ENCODE measurements at regions not wholly inside any gene's neighbourhood (a gene's known extent, or its start where the extent isn't known, plus 50 kb on each side); places are given as distances from the start of the nearest gene placed in this dataset.
A peak's percentile ranks its signal among the peaks of the same experiment; 100 is the strongest.

DNA sequence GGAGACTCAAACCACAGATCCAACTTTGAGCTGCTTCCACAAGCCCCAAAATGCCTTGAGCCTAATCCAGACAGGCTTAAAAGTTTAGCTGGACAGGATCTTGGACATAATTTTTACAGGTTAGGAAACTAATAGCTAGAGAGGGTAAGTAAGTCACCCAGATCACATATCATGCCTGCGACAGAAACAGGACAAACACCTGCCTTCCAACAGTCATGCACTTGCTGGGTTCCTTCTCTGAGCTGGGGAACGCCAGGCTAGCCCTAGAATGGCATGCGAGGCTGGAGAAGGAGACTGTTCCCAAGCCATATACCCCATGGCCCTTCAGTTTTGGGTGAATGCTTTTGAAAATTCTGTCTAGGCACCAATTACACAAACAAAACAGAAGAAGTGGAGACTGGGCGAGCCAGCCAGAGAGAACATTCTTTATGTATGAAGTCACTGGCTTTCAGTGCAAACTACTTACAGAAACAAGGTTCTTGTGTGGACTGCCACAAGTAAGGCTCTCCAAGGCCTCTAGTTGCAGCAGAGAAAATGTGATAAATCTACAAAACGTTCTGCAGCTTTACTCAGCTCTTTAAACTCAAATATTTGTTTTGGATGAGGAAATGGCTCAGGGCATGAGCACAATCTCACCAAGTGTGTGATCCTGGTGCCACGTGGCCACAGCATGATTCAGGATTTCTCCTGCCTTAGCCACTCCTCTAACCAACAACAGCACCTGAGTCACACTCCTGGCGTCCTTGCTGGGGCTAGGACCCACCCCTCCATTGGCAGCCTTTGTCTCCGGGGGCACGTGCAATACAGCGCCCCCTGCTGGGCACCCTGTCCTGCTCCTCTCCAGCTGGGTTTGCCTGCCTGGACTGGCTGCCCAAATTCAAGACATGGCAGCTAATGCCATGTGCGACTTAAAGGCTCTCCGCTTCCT lies 73.4 kb upstream of the UBL3 start:
- no peaks in the 10 kb centered on the region for H3K9me3 ChIP-seq
- ATAC-seq (peak; percentile 92 to 93), DNase-seq (ENCODE audit: low read depth in 1 of 2, low spot score in 1 of 2) (peak; percentile 87 to 98), FAIRE-seq (peak; percentile 32)
- TF ChIP-seq EHMT2 (IDR thresholded peaks at IDR 0.05; ENCODE audit: low read depth) = 0 out of 2 replicates have a peak, but pooled peaks have one; percentile 16
- TF ChIP-seq RNF2 (IDR thresholded peaks at IDR 0.05; ENCODE audit: borderline replicate concordance, low read depth) = no peak
- TF ChIP-seq MAZ (IDR thresholded peaks at IDR 0.05; ENCODE audit: borderline replicate concordance, low read depth, low read length) = no peak
- TF ChIP-seq HOXB5 (CRISPR knock-in tag; IDR thresholded peaks at IDR 0.05) = 0 out of 2 replicates have a peak, but pooled peaks have one; percentile 33
- TF ChIP-seq ZC3H11A (IDR thresholded peaks at IDR 0.05) = no peak
- TF ChIP-seq, protein P1, sequence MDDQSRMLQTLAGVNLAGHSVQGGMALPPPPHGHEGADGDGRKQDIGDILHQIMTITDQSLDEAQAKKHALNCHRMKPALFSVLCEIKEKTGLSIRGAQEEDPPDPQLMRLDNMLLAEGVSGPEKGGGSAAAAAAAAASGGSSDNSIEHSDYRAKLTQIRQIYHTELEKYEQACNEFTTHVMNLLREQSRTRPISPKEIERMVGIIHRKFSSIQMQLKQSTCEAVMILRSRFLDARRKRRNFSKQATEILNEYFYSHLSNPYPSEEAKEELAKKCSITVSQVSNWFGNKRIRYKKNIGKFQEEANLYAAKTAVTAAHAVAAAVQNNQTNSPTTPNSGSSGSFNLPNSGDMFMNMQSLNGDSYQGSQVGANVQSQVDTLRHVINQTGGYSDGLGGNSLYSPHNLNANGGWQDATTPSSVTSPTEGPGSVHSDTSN (IDR thresholded peaks at IDR 0.05) = peak; percentile 43; the same call in 1 of the 2 replicates
- peak; percentile 59 for TF ChIP-seq SMC3 (IDR thresholded peaks at IDR 0.05)
- TF ChIP-seq, protein P2, sequence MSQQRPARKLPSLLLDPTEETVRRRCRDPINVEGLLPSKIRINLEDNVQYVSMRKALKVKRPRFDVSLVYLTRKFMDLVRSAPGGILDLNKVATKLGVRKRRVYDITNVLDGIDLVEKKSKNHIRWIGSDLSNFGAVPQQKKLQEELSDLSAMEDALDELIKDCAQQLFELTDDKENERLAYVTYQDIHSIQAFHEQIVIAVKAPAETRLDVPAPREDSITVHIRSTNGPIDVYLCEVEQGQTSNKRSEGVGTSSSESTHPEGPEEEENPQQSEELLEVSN (IDR thresholded peaks at IDR 0.05; ENCODE audit: borderline replicate concordance, low read depth) = peak; percentile 76
- TF ChIP-seq JUNB (IDR thresholded peaks at IDR 0.05) = peak; percentile 76
- TF ChIP-seq EP300 (IDR thresholded peaks at IDR 0.05) = peak; percentile 72 to 75; a peak in 2 of 5 replicates
- peak; percentile 88 for TF ChIP-seq MYC (IDR thresholded peaks at IDR 0.05; ENCODE audit: borderline replicate concordance, low read length)
- TF ChIP-seq HOXB13 (CRISPR knock-in tag; IDR thresholded peaks at IDR 0.05; ENCODE audit: low read depth) = no peak
- TF ChIP-seq, protein P3, sequence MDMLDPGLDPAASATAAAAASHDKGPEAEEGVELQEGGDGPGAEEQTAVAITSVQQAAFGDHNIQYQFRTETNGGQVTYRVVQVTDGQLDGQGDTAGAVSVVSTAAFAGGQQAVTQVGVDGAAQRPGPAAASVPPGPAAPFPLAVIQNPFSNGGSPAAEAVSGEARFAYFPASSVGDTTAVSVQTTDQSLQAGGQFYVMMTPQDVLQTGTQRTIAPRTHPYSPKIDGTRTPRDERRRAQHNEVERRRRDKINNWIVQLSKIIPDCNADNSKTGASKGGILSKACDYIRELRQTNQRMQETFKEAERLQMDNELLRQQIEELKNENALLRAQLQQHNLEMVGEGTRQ (IDR thresholded peaks at IDR 0.05) = peak; percentile 90
- no peak; the same call in 1 of the 2 replicates for TF ChIP-seq ZNF302 (CRISPR knock-in tag; IDR thresholded peaks at IDR 0.05)
- TF ChIP-seq ZFP36 (IDR thresholded peaks at IDR 0.05; ENCODE audit: borderline replicate concordance, partially characterized antibody) = peak; percentile 95
- peak; percentile 43; the same call in 1 of the 2 replicates for TF ChIP-seq FOSL2 (IDR thresholded peaks at IDR 0.05)
- TF ChIP-seq FOSL2 (CRISPR knock-in tag; IDR thresholded peaks at IDR 0.05) = peak; percentile 84
- TF ChIP-seq MAFK (IDR thresholded peaks at IDR 0.05; ENCODE audit: partially characterized antibody) = peak; percentile 91
- TF ChIP-seq NFE2L2 (conservative IDR thresholded peaks at IDR 0.05; ENCODE audit: low read length) = peak; percentile 61; the same call in 1 of the 2 replicates
- TF ChIP-seq, protein P4, sequence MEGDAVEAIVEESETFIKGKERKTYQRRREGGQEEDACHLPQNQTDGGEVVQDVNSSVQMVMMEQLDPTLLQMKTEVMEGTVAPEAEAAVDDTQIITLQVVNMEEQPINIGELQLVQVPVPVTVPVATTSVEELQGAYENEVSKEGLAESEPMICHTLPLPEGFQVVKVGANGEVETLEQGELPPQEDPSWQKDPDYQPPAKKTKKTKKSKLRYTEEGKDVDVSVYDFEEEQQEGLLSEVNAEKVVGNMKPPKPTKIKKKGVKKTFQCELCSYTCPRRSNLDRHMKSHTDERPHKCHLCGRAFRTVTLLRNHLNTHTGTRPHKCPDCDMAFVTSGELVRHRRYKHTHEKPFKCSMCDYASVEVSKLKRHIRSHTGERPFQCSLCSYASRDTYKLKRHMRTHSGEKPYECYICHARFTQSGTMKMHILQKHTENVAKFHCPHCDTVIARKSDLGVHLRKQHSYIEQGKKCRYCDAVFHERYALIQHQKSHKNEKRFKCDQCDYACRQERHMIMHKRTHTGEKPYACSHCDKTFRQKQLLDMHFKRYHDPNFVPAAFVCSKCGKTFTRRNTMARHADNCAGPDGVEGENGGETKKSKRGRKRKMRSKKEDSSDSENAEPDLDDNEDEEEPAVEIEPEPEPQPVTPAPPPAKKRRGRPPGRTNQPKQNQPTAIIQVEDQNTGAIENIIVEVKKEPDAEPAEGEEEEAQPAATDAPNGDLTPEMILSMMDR (IDR thresholded peaks at IDR 0.05) = peak; percentile 73
- TF ChIP-seq NPAS2 (CRISPR knock-in tag; IDR thresholded peaks at IDR 0.05; ENCODE audit: borderline replicate concordance) = peak; percentile 92
- TF ChIP-seq, protein P5, sequence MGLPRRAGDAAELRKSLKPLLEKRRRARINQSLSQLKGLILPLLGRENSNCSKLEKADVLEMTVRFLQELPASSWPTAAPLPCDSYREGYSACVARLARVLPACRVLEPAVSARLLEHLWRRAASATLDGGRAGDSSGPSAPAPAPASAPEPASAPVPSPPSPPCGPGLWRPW (IDR thresholded peaks at IDR 0.05) = peak; percentile 36; the same call in 1 of the 2 replicates
- TF ChIP-seq HDAC2 (IDR thresholded peaks at IDR 0.05) = no peak
- TF ChIP-seq RFX5 (IDR thresholded peaks at IDR 0.05) = no peak
- no peak for TF ChIP-seq POLR2A (IDR thresholded peaks at IDR 0.05; ENCODE audit: low read length)
- TF ChIP-seq, protein P6, sequence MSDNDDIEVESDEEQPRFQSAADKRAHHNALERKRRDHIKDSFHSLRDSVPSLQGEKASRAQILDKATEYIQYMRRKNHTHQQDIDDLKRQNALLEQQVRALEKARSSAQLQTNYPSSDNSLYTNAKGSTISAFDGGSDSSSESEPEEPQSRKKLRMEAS (IDR thresholded peaks at IDR 0.05) = peak; percentile 99
- TF ChIP-seq BHLHE40 (IDR thresholded peaks at IDR 0.05; ENCODE audit: low read depth, low read length) = peak; percentile 97
- peak; percentile 16 to 72; a peak in 2 of 4 replicates for TF ChIP-seq CEBPB (IDR thresholded peaks at IDR 0.05)
- peak; percentile 65 to 84; a peak in 3 of 5 replicates for TF ChIP-seq JUN (IDR thresholded peaks at IDR 0.05)
- TF ChIP-seq RCOR1 (IDR thresholded peaks at IDR 0.05; ENCODE audit: low read depth, low read length) = no peak
- TF ChIP-seq, protein P7, sequence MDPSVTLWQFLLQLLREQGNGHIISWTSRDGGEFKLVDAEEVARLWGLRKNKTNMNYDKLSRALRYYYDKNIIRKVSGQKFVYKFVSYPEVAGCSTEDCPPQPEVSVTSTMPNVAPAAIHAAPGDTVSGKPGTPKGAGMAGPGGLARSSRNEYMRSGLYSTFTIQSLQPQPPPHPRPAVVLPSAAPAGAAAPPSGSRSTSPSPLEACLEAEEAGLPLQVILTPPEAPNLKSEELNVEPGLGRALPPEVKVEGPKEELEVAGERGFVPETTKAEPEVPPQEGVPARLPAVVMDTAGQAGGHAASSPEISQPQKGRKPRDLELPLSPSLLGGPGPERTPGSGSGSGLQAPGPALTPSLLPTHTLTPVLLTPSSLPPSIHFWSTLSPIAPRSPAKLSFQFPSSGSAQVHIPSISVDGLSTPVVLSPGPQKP (IDR thresholded peaks at IDR 0.05; ENCODE audit: low read depth, low read length) = no peak
- TF ChIP-seq RAD21 (conservative IDR thresholded peaks at IDR 0.05 in 1 of 2, IDR thresholded peaks at IDR 0.05 in 1 of 2) = peak; percentile 52 to 56
- H3K4me1 ChIP-seq = peaks cover 60% of the 10 kb centered on the region
- POLR2A ChIA-PET = interaction anchor here (0.6 to 3.8 kb wide), 9 partner anchors 21 to 191 kb away, joined by 3 to 61 read pairs (median 4); partner anchors contain the start of gene UBL3
- peak overlapping the region; percentile 94 to 99 for H3K27ac ChIP-seq
- H3K4me2 ChIP-seq = peak overlapping the region; percentile 93
- CTCF ChIA-PET = interaction anchor here (0.5 to 4.8 kb wide), 38 partner anchors 10 to 416 kb away, joined by 3 to 66 read pairs (median 4); partner anchors contain the start of gene UBL3
- 3% methylated on average over 11 of the region's 12 CpGs for WGBS (ENCODE audit: missing lambda C conversion rate)
- H3K4me3 ChIP-seq = 0 out of 3 replicates have a peak overlapping the region, but pooled peaks have one; percentile 14

Measured in A549 (cell line).